NCI-H2081 treated with DMSO at 0.1 percent for 48 hours (cell line): ENCODE measurements at regions not wholly inside any gene's neighbourhood (a gene's known extent, or its start where the extent isn't known, plus 50 kb on each side); places are given as distances from the start of the nearest gene placed in this dataset.
A peak's percentile ranks its signal among the peaks of the same experiment; 100 is the strongest.

Experiments
- DNase-seq: peaks from one replicate; lab custom pipeline; 2025; lab: John Stamatoyannopoulos, UW

GRCh38 chr1:199161766-199162303, 523.0 kb downstream of the PTPRC start:
- DNase-seq, result no peak

GRCh38 chr1:199163267-199163666, 524.4 kb downstream of the PTPRC start:
- DNase-seq, result no peak

GRCh38 chr1:199163670-199164069, 524.8 kb downstream of the PTPRC start:
- DNase-seq, result no peak

GRCh38 chr1:199167460-199167859, 528.6 kb downstream of the PTPRC start:
- no peak for DNase-seq

GRCh38 chr1:199168888-199169585, 530.2 kb downstream of the PTPRC start:
- no peak for DNase-seq

- no peak for DNase-seq
These were observed 531.9 kb downstream of the PTPRC start for GRCh38 chr1:199170711-199171110.

- no peak for DNase-seq
These were observed 533.6 kb downstream of the PTPRC start for GRCh38 chr1:199172171-199173124.

GRCh38 chr1:199173356-199173755, 534.5 kb downstream of the PTPRC start:
- DNase-seq, result no peak

- no peak for DNase-seq
These were observed 535.5 kb downstream of the PTPRC start for GRCh38 chr1:199174336-199174735.

GRCh38 chr1:199176713-199177112, 537.9 kb downstream of the PTPRC start:
- DNase-seq, result no peak

GRCh38 chr1:199177241-199177640, 538.4 kb downstream of the PTPRC start:
- no peak for DNase-seq

GRCh38 chr1:199178646-199179045, 539.8 kb downstream of the PTPRC start:
- DNase-seq, result no peak

GRCh38 chr1:199182186-199182843, 543.5 kb downstream of the PTPRC start:
- DNase-seq, result no peak

GRCh38 chr1:199184180-199184579, 545.3 kb downstream of the PTPRC start:
- DNase-seq, result no peak

- DNase-seq, result no peak
These were observed 556.0 kb downstream of the PTPRC start for GRCh38 chr1:199194862-199195261.

- no peak for DNase-seq
These were observed 558.9 kb downstream of the PTPRC start for GRCh38 chr1:199197695-199198094.

- no peak for DNase-seq
These were observed 563.5 kb downstream of the PTPRC start for GRCh38 chr1:199202331-199202730.

- DNase-seq, result peak; percentile 80
These were observed 565.4 kb downstream of the PTPRC start for GRCh38 chr1:199204231-199204630.

GRCh38 chr1:199205740-199206441, 567.1 kb downstream of the PTPRC start:
- no peak for DNase-seq

- no peak for DNase-seq
These were observed 570.0 kb downstream of the PTPRC start for GRCh38 chr1:199208847-199209246.

GRCh38 chr1:199218065-199218464, 579.2 kb downstream of the PTPRC start:
- DNase-seq, result peak; percentile 78

- DNase-seq, result no peak
These were observed 579.7 kb downstream of the PTPRC start for GRCh38 chr1:199218533-199218932.
